Putamen (tissue), 1 donor: ENCODE measurements at regions not wholly inside any gene's neighbourhood (a gene's known extent, or its start where the extent isn't known, plus 50 kb on each side); places are given as distances from the start of the nearest gene placed in this dataset.

ENCODE experiments used
- DNase-seq: peaks from one replicate; pipeline ENCODE4 v3.0.0-alpha.2; 2016; ENCODE audit warnings: low spot score

DNA sequence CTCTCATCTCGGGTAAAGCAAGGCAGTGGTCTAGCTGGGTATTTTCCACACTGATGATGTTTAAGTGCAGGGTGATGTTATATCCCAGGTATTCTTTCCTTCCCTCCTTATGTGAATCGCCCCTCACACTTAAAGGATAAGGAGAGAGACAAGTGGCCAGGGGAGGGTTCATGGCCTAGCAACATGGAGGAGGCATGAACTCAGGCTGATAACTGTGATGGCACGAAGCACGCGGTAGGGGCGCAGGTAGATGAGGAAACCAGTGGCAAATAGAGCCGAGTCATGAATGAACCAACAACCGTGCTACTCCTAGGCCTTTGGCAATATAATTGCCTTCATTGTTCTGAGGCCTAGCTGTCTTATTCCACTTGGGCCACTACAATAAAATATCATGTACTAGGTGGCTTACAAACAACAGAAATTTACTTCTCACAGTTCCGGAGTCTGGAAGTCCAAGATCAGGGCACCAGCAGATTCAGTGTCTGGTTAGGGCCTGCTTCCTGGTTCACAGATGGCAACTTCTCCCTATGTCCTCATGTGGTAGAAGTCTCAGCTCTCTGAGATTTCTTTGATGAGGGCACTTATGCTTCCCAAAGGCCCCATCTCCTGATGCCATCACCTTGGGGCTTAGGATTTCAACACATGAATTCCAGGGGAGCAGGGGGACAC lies 56.0 kb upstream of the PIK3CG start:
- no peak for DNase-seq

DNA sequence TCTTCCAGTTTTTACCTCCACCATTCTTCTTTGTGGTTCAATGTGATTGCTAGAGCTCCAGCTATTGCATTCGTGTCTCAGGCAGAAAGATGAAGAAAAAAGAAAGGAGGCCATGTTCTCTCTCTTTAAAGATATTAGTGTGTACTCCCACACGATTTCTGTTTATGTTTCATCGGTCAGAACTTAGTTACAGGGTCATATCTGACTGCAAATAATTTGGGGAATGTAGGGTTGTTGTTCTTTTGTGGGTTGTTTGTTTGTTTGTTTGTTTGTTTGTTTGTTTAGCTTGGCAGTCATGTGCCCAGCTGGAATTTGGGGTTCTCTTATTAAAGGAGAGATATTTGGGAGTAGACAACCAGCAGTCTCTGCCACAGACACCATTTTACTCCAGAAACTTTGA lies 53.6 kb upstream of the PIK3CG start:
- no peak for DNase-seq

DNA sequence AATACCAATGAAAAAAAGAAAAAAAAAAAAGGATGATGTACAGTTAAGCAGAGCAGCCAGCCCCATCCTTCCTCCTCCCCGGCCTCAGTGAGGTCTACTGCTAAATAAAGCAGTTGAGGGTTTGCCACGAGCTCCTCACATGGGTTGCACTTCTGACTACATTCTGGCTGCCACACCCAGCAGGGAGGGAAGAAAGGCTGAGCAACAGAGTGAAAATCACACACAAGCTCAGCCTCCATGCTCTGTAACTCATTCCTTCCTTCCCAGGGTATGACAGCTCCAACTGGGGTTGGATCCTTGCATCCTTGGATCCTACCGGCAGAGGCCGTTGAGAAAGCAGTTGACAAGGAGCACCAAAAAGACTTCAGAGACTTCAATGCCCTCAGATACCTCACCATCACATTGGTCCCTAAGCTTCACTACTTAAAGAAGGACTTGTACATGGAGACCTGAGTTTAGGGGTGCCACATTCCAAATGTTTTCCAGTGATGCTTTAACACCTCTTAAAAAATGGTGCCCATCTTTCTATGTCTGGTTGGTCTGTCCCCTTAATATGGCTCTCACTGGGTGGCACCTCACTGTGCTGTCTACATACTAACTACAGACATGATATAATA lies 52.9 kb upstream of the PIK3CG start:
- DNase-seq, result peak; percentile 12

DNA sequence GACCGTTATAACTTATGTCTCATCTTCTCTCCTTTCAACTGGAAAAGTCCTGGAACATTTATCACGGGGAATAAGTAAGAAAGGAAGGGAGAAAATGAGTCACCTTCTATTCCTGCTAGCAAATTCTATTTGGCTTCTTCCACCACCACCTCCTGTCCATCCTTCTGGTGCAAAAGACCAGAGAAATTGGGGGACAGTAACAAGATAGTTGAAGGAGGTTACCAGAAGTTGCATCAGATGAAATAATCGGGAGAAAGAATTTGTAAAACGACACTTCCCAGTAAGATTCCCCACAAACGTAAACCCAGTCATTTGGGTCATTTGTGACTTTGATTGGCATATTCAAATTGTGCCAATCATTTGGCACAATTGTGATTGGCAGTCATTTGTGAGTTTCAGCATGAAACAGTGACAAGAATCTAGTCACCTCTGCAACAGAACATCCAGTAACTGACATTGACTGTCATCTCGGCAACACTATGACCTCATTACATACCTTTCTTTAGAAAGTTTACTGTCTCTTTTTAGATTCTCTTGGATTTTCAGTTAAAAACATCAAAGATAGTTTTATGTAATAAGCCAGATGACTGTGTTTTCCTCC lies 51.3 kb upstream of the PIK3CG start:
- DNase-seq, result peak; percentile 51

DNA sequence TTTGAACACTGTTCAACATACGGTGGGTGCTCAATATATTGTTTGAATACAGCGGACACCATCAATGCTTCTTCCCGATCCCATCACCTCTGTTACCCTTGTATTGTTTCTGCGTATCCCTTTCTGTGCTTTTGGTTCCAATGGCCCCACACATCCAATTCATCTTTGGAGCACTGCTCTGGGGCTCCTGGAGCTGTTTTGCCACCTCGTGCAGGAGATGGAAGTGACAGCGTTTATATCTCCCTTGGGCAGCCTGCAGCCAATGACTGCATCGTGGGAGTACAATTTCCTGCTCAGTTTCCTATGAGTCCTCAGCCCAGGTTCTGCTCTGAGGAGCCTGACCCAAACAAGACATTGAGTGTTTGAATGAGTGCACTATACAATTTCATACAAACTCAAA lies 50.2 kb upstream of the PIK3CG start:
- no peak for DNase-seq
